NCI-H510A treated with DMSO at 0.1 percent for 48 hours (cell line): ENCODE measurements at regions not wholly inside any gene's neighbourhood (a gene's known extent, or its start where the extent isn't known, plus 50 kb on each side); places are given as distances from the start of the nearest gene placed in this dataset.
"Not testable (repeated sequence)": the region's sequence is repeated elsewhere in the genome, so short reads cannot be mapped to it uniquely, and the experiment has no call there.

Experiments
- DNase-seq: peaks from one replicate; lab custom pipeline; 2025; lab: John Stamatoyannopoulos, UW

DNA sequence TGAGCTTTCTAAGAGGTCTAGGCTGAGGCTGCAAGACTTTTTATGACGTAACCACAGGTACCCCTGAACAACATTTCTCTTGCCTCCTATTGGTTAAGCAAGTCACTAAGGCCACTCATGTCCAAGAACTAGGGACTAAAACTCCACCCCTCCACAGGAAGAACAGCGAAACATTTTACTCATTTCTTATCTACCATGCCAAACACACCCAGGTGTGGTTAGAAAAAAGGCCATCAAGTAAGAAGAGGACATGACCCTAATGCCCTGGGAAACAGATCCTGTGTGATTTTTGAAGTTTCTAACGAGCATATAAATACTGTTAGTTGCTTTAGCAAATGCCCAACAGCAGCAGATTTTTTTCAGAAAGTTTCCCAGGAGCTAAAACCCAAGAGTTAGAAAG lies 282.4 kb upstream of the DYNLRB2 start:
- no peak for DNase-seq

DNA sequence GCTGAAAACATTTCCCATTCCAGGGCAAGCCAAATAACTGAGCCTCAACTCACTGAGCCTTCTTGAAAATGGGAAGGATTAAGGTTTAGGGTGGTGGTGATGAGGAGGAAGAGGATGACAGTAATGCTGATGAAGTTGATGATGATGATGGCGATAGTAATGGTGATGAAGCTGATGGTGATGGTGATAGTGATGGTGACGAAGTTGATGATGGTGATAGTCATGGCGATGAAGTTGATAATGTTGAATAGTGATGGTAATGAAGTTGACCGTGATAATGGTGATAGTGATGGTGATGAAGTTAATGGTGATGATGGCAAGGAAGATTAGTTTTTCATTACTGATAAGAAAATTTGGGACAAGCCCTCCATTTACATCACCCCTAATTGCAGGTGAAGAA lies 285.8 kb upstream of the DYNLRB2 start:
- no peak for DNase-seq

DNA sequence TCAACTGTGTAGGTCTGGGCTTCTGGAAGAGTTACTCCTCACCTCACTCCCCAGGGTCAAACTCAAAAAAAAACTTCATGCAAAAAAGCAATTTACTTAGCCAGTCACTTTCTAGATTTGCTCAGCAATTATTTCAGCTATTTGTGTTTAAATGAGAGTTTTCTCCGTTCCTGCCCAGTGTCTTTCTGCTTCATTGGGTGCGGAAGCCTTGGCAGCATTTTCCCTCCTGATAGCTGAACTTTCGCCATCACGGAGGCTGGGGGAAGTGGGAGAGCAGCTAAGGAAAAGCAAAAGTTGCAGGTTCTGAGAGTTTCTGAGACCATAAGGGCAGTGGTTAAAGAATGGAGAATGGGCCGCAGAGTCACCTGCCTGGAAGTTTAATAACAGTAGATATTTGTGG lies 287.1 kb upstream of the DYNLRB2 start:
- DNase-seq: no peak

DNA sequence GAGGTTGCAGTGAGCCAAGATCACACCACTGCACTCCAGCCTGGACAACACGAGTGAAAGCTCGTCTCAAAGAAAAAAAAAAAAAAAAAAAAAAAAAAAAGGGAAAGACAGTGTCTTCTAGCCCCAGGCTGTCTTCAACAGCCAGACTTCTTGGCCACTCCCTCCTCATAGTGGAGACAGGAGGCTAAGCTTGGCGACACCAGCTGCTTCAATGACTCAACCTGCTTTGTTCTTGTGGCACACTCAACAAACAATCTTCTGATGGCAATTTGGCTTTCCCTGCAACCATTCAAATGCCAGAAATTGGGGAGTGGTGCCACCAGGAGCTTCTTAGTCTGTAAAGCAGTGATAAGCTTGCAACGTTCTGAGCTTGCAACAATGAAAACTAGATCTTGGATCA lies 290.4 kb upstream of the DYNLRB2 start:
- no peak for DNase-seq

DNA sequence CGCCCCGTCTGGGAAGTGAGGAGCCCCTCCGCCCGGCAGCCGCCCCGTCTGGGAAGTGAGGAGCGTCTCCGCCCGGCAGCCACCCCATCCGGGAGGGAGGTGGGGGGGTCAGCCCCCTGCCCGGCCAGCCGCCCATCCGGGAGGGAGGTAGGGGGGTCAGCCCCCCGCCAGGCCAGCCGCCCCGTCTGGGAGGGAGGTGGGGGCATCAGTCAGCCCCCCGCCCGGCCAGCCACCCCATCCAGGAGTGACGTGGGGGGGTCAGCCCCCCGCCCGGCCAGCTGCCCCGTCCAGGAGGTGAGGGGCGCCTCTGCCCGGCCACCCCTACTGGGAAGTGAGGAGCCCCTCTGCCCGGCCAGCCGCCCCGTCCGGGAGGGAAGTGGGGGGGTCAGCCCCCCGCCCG lies 297.5 kb upstream of the DYNLRB2 start:
- not testable (repeated sequence) for DNase-seq

DNA sequence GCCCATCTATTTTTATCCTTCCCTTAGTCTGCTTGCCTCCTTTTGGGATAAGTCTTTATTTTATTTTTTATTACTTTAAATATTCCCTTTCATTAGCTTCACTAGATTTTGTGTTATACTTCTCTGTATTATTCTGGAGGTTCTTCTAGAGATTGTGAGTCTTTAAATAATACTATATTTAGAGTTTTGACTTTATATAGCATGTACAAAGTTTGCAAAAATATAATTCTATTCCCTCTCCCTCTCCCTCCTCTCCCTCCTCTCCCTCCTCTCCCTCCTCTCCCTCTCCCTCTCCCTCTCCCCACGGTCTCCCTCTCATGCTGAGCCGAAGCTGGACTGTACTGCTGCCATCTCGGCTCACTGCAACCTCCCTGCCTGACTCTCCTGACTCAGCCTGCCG lies 298.5 kb upstream of the DYNLRB2 start:
- DNase-seq: not testable (repeated sequence)

DNA sequence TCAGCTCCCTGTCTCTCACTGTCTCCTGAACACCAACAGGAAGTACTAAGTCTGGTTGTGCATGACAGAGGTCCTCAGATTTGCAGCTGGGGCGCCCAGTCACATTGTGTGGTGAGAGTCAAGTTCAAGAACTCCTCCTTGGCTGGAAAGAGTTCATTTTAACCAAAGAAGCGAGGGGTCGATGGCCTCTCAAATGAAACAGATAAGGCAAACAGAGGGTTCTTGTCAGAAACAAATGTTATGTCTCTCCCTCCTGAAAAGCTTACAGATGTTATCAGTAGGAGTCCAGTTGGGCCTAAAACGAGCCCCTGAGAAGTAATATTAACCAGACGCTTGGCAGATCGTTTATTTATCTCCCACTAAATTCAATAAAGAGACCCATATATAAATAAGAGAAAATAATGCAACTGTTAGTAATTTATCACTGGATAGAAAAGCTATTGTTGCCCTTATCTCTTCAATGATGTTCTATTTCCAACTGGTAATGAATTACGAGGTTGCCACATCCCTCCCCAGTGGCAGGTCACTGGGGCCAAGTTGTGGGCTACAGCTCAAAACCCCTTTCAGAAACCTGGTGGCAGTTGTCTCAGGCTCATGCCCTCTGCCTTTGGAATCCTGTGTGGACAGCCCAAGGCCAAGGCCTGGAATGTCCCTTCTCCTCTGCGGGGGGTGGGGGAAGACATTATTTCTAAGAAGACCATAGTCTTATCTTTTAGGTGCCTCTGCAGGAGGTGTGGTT lies 307.5 kb upstream of the DYNLRB2 start:
- no peak for DNase-seq

DNA sequence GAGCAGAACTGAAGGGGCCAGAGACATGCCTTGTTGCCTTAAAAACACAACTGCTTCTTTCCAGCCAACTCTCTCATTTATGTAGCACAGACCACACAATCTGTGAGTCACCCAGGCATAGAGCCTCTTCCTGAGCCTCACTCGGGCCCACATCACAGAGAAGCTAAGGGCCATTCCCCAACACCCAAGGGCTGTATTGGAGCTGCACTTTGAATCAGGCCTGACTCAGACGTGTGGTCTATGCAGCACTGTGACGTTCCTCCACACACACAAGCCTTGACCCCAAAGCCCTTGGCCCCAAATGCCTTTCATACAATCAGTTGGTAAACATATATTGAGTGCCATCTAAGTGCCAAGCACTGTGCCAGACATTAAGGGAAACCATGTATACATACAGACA lies 308.9 kb upstream of the DYNLRB2 start:
- DNase-seq: no peak

DNA sequence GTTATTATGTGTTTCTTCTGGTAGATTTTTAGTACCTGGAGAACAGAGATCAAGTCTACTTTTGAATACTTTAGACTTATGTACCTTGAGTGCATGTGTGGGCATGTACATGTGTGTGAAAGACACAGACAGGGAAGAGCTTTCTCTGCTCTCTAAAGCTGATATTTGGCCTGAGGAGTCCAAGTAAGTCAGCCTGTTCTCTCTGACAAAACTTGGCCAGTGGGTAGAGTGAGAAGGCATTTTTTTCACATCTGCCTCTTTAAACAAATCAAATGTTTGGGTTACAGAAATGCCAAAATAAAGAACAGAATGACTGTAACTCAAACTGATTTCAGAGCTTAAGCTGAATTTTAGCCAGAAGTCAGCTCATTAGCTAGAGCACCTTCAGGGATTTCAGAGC lies 309.7 kb upstream of the DYNLRB2 start:
- no peak for DNase-seq

DNA sequence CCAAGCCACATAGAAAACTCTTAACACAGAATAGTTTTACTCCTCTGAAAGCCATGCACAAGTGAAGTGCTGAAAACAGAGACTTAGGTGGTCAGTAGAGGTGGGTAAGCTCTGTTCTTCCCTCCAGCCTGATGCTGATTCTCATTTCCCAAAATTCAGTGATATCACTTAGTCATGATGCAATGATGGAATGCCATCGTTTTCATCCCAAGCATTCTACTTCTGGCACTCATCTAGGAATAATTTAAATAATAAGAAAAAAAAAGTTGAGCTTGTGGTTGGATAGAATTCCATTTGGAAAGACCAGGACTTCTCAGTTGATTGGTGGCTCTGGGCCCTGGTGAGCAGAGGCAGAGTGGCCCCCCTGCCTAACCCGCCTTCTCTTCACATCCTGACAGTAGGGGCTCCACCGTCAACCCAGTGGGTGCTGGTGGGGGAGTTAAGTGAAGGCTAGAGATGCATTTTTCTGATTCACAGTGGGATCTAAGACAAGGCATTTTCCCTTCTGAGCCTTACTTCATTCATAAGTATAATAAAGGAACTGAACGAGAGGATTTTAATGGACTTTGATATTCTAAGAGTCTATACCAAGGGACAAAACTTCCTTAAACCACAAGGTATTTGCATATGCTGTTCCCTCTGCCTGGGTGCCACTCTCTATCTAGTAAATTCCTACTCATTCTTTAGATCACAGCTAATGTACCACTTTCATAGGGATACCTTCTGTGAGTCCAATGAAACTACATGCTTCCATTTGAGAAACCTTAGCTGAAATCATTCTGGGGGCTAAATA lies 310.3 kb upstream of the DYNLRB2 start:
- no peak for DNase-seq

DNA sequence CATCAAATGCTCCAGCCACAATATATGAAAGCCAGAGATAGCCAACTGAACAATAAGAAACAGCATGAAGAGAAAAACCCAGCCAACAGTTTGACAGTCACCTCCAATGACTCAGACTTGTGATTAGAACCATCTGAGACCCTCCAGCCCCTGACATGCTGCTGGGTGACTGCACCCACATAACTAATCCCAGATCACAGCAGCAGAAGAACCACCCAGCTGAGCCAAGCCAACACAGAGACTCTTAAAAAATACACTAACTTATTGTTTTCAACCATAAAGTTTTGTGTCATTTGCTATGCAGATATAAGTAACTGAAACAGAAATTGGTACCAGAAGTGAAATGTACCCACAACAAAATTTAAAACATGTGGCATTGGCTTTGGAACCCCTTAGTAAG lies 314.3 kb upstream of the DYNLRB2 start:
- DNase-seq: no peak

DNA sequence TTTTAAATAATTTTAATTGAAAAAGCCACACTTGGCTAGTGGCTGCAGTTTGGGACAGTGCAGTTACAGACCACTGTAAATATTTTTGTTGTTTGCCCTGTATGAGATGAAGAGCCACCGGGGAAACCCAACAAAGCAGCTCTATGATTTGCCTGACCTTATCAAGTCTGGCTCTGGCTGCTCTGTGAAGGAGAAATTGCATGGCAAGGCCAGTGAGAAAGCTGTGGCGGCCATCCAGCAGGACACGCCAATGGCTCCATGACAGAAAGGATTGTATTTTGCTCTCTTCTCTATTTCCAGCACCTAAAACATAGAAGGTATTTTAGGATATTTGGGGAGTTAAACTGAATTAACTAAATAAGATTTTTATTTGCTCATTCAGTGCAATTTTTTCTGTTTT lies 330.0 kb upstream of the DYNLRB2 start:
- DNase-seq: no peak

DNA sequence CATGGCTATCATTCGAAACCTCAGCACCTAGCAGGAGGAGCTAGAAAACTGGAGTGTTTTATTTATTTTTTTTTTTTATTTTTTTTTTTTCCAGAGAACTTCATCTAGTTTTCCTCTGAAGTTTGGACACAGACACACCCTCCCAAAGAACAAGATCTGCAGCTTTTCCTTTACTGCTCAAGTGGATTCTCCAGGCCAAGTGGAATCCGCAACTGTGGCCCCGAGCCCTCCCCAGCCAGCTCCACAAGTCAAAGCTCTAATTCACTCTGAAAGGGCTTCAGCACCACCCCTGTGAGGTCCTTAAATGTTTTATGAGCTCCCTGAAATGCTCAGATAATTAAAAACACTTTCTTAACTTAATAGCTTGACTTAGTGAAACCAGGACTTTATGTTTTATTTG lies 332.1 kb upstream of the DYNLRB2 start:
- no peak for DNase-seq

DNA sequence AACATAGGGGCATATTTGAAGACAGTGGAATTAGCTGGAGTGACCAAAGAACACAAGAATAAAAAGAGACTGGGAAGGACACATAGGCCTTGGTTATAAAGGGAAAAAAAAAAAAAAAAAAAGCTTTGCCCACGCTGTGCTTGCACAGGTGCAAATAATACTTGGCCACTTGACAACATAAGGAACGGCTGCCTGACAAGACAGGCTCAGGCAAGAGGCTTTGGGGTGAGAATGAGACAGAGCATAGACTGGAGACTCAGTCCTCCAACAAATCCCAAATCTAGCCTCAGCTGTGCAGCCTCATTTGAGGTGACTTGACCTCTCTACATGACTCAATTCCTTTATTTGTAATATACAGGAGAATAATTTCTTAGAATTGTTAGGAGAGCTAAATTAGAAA lies 332.8 kb upstream of the DYNLRB2 start:
- peak; percentile 21 for DNase-seq

DNA sequence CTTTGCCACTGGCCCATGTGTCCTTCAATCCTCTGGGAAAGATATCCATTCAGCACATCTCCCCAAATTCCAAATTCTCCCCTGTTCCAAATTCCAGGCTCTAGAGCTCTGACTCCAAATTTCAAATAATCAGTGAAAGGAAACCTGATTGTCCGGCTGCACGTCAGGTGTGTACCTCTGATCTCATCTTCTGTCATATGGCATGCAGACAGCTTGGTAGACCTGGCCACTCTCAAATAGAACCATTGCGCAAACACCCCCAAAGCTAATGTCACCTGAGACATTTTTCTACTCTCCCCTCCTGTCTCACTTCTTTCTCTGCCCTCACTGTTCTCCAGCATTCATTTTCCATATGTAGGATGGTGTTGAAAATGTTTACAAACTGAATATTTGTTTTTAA lies 337.0 kb upstream of the DYNLRB2 start:
- no peak for DNase-seq

DNA sequence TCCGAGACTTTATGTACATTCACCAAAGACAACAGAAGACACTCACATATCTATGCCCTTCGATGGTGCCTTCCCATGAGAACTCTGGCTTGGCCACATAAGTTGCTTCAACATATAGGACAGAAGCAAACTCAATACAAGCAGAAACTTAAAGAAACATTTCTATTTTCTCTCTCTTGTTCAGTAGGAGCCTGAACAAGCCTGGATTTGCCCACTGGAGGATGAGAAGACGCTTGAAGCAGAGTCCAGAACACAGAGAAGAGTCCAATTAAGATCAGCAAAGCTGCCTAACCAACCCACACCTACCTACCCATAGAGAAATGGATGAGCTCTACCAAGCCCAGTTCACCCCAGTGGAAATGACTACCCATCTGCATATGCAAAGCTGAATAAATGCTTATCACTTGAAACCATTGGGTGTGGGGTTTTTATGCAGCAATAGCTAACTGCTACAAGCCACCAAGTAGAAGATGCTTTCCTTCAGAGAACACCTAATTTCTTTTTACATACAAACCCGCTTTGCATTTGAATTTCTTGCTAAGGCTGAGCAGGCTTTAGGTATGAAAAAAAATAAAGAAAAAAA lies 337.9 kb upstream of the DYNLRB2 start:
- no peak for DNase-seq

DNA sequence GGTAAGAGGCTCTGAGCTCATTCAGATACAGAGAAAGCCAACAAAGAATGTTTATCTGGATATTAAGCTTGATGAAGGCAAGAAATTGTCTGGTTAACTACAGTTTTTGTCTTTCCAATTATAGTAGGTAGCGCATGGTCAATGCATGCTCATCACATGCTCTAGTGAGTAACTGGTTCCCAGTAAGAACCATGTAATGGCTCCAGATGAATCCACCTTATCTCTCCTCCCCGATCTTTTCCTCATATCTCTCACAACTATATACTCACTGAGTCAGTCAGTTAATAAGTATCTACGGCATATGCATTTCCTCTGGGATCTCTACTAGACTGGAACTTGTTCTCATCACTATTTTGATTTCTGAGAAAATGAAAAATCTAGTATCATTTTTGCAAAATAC lies 340.7 kb upstream of the DYNLRB2 start:
- no peak for DNase-seq

DNA sequence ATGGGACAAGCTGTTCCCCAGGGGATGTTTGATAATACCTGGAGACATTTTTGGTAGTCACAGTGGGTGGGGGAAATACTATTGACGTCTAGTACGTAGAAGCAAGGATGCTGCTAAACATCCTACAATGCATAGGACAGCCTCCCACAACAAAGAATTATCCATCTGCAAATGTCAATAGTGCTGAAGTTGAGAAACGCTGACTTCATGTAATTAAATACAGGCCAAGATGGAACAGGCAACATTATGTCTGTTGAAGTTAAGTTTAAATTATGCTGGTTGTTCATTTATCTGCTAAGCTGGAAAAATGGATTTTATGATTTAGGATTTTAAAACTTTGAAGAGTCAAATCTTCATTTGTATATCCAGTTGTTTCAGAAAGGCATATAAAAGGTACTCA lies 341.2 kb upstream of the DYNLRB2 start:
- no peak for DNase-seq

DNA sequence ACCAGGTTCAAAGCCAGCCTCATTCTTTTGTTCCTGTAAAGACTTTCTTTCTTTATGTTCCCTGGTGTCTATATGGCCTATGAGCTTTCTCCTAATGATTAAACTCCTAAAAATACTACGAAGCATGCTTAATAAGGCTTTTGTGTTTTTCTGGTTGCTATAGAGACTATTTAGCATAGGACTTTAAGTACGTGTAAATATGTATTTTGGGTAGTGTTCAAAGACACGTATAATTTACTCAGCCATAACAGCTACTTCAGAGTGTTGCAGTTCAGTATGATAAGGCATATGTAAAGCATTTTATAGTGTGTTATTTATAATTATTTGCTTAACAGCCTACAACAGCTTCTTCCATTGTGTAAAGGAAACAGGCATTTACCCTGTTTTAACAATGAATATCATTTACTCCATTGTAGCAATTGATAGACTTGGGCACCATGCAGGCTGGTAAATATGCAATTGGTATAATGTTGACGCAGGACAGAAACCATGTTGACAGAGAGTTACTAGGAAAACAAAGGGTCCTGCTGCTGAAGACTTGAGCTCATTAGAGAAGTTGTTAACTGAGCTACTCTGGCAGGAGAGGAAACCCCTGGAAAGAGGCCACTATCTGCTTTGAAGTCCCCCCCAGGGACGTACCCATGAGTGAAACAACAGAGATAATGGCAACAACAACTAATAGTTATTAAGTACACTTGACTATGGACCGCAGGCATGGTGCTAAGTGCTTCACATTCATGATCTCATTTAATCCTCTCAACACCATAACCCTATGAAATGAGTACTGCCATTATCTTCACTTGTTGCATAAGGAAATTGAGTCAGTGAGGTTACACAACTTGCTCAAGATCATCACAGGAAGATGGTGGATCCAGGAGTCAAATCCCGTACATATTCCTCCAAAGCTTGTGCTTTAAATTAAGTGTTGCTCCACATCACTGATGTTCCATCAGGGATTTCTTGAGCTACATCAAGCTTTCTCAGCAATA lies 342.2 kb upstream of the DYNLRB2 start:
- DNase-seq: peak; percentile 91

DNA sequence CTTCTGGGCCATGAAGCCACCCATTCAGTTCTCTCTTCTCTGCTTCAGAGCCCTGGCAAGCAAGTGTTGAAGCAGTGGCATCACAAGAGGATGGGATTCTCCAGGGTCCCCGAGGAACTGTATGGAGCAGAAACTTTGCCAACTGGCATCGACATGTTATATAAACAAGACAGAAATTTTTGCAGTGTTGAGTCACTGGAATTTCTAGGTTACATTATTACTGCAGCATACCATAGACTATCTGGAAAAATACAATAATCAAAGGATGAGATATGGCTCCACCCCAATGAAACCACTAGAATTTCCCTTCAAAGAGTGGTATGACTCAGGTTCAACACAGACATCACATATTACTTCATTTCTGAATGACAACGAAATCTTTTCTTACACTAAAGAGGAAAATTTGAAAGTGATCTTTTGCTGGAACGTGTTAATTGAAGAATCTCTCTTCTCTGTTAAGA lies 343.0 kb upstream of the DYNLRB2 start:
- peak; percentile 64 for DNase-seq

DNA sequence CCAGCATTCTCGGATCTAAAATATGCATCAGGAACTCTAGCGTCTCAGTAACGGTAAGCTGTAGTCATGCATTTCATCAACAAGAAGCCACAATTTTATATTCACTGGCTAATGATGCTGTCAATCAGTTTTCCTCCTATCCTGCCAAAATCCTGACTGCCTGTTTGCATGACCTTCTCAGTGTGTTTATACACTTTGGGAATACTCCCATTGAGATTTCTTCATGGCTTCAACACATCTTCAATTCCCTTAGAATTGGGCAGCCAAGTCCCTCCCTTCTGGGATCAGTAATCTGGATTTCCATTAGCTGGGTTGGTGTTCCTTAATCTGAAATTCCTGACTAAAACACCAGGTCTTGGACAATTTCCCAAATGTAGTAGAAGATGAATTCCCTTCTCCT lies 348.9 kb upstream of the DYNLRB2 start:
- DNase-seq: no peak
